ENCODE measurements at regions not wholly inside any gene's neighbourhood (a gene's known extent, or its start where the extent isn't known, plus 50 kb on each side); places are given as distances from the start of the nearest gene placed in this dataset.

DNA sequence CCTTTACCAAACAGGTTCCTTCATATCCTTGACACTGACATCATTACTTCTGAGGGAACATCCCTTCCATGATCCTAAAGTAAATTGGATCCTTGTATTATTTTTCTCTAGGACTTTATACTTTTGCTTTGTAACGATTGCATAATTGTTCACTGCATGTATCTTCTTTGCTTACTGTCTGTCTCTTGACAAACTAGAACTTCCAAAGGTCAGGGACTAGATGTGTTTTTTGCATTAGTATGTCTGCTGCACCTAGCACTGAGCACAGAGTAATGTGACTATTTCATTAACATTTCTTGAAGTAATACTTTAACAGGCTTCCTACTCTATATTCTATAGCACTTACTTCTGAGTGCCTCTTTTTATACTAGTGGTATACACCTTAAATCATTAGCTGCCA, 976.6 kb upstream of the SORCS1 start:
- no peak for DNase-seq

- DNase-seq, result no peak
These were observed 967.8 kb upstream of the SORCS1 start for GRCh38 chr10:108132303-108132702.

DNA sequence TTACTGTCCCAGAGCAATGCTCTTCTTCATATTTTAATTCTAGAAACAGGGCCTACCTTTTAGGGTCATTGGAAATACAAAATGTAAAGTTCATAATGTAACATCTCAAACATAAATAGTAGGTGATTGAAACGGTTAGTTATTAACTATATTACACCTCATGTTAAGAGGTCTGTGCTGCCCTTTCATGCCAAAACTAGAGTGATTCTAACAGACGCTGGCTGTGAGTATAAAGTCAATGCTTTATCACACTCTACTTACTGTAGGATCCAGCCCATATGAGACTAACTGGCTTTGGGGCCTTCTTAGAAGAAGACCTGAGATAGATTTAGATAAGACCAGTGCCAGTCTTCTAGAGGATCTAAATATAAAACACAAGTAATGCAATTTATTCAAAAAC, 966.1 kb upstream of the SORCS1 start:
- no peak for DNase-seq

- DNase-seq, result no peak
These were observed 947.7 kb upstream of the SORCS1 start for GRCh38 chr10:108112218-108112617.

DNA sequence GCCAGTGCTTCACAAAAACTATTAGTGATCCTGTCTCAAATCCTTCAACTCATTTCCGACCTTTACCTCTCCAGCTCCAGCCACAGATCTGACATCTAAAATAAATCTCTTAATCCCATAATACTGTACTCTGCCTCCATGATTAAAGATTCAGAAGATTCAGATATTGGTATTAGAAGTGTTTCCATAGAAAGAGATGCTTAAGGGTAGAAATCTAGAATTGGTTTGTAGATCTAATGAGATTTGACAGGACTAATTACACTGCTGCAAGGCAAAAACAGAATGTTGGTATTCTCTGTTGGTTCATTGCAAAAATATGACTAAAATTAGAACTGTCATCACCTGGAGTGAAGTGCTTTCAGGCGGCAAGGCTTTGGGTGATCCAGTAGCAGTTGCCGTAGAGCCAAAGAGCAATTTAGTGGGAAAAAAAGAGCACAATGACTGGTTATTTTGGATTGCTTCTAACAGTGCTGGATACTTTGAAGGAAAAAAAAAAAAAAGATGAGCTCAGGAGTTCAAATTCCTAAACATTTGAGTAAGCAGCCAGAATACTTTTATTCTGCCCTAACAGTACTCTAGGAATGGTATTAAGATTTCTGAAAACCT, 940.1 kb upstream of the SORCS1 start:
- no peak for DNase-seq

- DNase-seq, result no peak
These were observed 932.8 kb upstream of the SORCS1 start for GRCh38 chr10:108097258-108097657.

DNA sequence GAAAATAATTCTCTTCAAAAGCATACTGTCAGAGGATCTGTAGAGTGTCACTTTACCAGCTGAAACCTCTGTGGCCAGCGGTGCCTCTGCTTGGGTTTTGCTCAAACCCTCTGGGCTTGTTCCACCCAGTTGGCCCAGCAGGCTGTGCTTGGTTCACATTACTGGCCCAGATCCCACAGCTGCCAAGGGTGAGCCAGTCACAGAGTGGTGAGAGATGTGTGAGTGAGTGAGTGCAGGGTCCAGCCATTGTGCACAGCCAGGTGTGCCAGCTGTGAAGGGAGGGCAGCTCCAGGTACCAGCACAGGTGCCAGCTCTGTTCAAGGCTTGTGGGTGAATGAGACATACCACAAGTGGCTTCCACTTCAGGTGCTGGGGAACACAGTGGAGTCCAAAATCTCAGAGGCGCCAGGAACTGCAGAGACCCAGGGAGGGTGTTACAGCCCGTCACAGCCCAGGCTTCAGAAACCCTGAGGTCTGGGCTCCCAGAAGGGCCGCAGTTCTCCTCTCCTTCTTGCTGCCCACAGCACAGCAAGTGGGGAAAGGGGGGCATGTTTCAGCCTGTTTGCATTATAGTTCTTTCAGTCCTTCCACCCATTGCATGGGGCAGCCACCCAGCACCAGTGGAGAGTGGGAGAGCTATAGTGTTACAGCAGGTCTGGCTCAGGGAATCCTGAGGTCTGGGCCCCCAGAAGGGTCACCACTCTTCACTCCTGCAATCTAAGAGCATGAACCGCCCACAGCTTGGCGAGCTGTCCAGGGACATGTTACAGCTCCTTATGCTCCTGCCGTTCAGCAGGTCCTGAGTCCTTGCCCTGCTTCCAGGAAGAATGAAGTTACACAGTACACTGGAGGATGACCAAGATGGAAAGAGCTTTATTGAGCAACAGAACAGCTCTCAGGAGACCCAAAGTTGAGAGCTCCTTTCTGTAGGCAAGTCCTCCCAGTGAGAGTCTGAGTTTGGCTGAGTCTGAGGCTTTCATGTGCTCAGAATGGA, 931.7 kb upstream of the SORCS1 start:
- DNase-seq, result no peak

DNA sequence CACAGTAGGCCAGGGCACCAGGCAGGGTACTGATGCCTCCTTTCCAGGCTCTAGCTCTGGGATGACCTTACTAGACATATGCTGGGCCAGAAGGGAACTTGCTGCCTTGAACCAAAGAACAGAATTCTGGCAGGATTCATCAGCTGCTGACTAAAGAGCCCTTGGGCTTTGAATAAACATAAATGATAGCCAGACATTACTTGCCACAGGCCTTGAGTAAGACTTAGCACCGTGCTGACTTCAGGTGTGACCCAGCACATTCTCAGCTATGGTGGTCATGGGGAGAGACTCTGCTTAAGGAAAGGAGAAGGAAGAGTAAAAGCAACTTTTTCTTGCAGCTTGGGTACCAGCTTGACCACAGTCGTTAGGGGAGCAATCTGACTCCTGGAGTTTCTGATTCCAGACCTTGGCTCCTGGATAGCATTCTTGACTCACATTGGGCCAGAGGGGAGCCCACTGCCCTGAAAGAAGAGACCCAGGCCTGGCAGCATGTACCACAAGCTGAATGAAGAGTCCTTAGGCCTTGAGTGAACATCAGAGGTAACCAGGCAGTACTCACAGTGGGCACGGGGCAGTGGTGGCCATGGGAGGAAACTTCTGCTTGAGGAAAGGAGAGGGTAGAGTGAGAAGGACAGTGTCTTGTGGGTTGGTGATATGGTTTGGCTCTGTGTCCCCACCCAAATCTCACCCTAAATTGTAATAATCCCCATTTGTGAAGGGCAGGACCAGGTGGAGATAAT, 926.1 kb upstream of the SORCS1 start:
- DNase-seq, result no peak

- DNase-seq, result no peak
These were observed 922.0 kb upstream of the SORCS1 start for GRCh38 chr10:108086502-108086901.

DNA sequence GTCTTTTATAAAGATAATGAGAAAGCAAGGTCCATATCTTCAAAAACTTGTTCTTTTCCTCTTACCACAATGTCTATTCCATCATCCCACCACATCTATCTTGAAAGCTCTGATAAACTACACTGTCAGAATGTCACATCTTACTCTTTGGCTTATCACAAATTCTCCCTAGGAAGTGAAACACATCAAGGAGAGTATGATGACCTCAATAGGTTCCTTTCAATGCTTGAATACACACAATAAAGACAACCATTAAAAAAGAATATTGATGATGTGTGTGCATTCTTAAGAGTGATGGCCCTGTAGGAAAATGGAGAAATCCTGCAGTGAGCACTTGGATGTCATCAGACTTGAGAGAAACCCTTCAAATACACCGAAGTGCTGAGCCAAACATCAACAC, 918.1 kb upstream of the SORCS1 start:
- no peak for DNase-seq

DNA sequence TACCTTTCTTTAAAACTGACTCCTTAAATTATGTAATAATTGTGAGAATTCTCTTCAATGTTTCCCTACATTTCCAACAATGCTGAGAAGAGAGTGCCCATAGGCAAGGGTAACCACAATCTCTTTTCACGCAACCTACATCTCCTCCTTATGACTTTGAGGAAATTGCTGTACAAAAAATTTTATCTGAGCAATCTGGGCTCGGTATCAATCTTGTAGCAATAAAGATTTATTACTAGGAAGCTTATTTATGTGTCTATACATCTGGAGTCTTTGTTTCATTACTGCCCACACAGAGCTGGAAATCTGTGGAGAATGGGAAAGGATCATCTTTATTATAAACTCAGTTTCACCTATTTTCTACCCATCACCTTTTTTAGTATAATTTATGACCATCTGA, 913.8 kb upstream of the SORCS1 start:
- DNase-seq, result no peak

DNA sequence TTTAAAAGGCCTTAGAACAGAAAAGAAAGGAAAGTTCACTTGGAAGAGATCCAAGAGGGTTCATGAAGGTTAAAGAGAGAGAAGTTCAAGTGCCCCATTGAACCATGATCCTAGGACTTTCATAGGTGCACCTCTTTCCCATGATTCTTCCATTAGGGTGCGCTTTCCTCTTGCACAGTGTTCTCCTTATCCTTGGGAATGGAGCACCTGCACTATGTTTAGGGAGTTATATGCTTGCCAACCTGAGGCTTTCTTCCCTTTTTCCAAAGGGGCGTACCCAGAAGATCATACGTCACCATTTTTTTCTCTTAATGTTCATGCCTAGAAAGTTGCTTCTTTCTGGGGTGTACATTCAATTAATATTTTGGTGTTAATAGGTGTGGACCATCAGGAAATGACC, 908.0 kb upstream of the SORCS1 start:
- DNase-seq, result no peak

- DNase-seq, result no peak
These were observed 906.3 kb upstream of the SORCS1 start for GRCh38 chr10:108070789-108071188.

DNA sequence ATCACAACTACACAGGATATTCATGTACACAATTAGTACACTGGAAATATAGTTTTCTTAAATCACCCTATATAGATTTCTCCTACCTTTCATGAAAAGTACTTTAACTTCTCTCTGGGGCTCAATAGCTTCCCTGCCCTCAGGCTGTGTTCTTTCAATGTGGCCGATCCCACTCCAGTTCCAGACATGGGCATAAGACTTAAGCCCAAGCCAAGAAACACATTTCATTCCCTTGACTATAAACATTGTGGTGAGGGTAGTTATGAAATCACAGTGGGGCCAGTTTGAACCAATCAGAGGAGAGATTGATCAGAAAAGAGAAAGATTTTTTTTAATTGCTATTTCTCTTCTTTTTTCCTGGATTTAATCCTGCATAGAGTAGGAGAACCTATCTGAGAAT, 904.6 kb upstream of the SORCS1 start:
- no peak for DNase-seq

- DNase-seq, result no peak
These were observed 900.3 kb upstream of the SORCS1 start for GRCh38 chr10:108064746-108065260.

- no peak for DNase-seq
These were observed 895.7 kb upstream of the SORCS1 start for GRCh38 chr10:108060246-108060645.

DNA sequence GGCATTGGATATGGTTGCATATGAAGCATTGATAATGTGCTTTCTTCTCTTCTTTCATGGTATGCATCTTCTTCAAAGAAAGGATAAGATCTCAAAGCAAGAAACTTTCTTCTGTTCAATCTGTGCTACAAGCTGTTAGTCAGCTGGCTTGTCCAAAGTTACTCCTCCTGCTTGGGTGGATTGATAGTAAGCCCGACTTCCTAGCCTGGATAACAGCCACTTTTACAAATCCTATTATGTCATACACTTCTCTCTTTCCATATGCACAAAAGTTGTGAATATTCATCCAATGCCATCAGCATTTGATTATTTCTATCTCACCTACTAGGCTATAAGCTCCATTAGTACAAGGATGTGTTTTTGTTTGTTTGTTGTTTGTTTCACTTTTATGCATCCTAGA, 891.0 kb upstream of the SORCS1 start:
- no peak for DNase-seq

DNA sequence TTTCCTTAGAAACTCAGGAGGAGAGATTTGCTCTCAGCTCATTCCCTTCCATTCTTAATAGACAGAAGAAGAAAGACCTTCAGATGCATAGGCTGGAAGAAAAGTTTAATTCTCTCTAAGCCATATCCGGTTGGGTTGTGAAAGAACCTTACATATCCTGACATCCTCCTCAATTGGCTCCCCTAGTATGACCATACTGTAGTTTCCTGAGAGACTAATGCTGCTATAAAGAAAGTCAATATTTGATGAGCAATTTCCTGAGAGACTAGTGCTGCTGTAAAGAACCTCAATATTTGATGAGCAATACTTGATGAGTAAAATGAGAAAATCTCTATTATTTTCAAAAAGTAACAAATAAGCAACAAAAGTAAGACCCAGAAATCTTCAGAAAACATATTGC, 888.5 kb upstream of the SORCS1 start:
- no peak for DNase-seq

DNA sequence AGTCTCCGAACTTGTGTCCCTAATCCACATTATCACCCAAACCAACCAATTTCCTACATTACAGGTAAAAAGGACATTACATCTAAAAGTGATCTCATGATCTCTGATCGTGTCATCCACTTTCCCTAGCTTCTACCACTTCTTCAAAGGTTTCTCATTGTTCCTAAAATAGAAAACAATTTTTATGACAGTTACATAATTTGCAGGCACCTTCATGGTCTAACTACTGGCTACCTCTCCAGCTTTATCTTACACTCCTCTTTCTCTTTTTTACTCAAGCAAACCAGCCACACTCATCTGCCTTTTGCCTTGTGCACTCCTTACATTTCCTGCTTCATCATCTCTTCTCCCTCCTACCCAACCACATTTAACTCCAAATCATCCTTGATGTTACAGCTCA, 886.7 kb upstream of the SORCS1 start:
- no peak for DNase-seq

DNA sequence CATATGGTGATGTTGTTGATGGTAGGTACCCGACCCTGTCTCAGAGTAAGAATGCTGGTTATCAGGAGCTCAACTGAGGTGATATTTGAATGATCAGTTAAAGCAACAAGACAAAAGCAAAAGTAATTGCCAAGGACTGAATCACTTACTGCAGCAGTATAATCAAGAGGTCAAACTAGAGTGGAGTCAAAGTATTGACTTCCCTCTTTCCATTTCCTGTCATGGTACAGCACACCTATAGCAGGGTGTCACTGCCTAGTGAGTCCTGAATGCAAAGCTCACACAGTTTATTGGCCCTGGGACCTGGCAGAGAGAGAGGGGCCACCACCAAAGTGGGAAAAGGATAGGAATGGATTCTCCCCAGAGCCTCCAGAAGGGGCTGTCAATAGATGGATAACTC, 886.1 kb upstream of the SORCS1 start:
- no peak for DNase-seq

- DNase-seq, result no peak
These were observed 885.2 kb upstream of the SORCS1 start for GRCh38 chr10:108049668-108050067.

GRCh38 chr10:108048898-108049297, 884.4 kb upstream of the SORCS1 start:
- no peak for DNase-seq

- DNase-seq, result no peak
These were observed 875.5 kb upstream of the SORCS1 start for GRCh38 chr10:108039821-108040584.

Data from CD4-positive, alpha-beta T cell treated with Interferon alpha-2 for 1 hour (primary cell).